IPS DF 4.7 (cell line): ENCODE measurements at regions not wholly inside any gene's neighbourhood (a gene's known extent, or its start where the extent isn't known, plus 50 kb on each side); places are given as distances from the start of the nearest gene placed in this dataset.
"Not testable (repeated sequence)": the region's sequence is repeated elsewhere in the genome, so short reads cannot be mapped to it uniquely, and the experiment has no call there.

ENCODE experiments used
- DNase-seq: peaks from one replicate; pipeline ENCODE4 v3.0.0-alpha.2; 2013; ENCODE audit warnings: low spot score; ENCODE audit errors: extremely low read depth

DNA sequence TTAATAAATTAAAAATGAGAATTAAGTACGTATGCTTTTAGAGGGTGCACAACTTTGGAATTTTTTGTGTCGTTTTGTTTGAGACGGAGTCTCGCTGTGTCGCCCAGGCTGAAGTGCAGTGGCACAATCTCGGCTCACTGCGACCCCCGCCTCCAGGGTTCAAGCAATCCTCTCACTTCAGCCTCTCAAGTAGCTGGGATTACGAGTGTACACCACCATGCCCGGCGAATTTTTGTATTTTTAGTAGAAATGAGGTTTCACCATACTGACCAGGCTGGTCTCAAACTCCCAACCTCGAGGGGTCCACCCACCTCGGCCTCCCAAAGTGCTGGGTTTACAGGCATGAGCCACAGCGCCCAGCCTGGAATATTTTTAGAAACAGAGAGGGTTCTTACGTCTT, 812.4 kb downstream of the TMEM121 start:
- DNase-seq = not testable (repeated sequence)

DNA sequence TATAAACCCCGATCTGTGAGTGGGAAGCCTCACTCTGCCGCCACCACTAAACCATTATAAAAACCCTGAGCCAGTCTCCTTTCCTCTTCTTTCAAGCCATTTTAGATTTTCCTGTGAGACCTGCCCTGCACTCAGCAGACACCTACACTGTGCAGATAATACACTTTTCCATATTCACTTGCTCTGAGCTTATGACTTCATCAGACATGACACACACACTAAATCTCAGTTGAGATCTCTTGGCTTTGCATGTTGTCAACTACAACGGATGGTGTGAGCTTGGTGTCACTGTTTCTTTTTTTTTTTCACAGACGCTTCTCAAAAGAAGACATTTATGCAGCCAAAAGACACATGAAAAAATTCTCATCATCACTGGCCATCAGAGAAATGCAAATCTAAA, 814.3 kb downstream of the TMEM121 start:
- DNase-seq = not testable (repeated sequence)

DNA sequence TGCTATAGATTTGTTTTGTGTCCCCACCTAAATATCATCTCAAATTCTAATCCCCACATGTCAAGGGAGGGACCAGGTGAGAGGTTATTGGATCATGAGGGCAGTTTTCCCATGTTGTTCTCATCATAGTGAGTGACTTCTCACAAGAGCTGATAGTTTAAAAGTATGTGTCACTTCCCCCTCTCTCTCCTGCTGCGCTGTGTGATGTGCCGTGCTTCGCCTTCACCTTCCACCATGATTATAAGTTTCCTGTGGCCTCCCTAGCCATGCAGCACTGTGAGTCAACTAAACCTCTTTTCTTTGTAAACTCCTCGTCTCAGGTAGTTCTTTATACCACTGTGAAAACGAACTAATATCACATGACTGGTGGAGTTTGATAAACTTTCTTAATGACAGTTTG, 814.8 kb downstream of the TMEM121 start:
- DNase-seq = not testable (repeated sequence)

DNA sequence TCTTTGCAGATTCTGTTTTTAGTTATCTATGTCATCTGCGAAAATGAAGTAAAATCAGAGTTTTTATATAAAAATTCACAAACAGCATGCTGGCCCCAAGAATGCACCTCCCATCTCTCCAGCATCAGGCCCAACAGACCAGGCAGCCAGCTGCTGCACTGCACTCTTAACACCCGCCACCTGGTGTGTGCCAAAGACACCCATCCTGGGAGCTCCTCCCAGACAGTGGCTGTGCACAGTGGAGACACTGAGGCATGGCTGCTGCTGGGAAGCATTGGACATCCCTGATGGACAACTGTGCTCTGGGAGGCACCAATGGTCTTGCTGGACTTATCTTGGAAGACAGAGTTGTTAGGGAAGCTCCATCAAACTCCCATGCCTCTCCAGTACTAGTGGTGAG, 817.2 kb downstream of the TMEM121 start:
- no peak for DNase-seq

DNA sequence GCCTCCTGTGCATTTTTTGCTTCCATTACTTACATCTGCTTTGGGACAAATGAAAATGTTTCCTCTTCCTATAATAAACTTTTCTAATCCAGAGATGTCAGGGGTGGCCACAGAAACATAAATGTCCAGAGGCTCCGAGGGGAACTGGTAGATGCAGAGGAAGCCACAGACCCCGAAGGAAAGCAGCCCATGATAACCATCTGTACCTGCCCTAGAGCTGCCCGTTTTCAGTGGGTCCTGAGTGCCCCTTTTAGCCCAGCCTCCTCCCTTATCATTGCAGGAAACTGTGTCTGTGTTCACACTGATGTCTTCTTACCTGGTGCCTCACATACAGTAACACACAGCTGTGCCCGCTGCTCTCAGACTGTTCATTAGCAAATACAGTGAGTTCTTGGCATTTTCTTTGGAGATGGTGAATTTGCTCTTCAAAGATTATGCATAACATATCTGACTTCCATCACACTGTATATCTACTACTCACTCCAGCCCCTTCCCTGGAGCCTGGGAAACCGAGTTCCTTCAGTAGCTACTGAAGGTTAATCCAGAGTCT, 817.8 kb downstream of the TMEM121 start:
- DNase-seq = not testable (repeated sequence)

DNA sequence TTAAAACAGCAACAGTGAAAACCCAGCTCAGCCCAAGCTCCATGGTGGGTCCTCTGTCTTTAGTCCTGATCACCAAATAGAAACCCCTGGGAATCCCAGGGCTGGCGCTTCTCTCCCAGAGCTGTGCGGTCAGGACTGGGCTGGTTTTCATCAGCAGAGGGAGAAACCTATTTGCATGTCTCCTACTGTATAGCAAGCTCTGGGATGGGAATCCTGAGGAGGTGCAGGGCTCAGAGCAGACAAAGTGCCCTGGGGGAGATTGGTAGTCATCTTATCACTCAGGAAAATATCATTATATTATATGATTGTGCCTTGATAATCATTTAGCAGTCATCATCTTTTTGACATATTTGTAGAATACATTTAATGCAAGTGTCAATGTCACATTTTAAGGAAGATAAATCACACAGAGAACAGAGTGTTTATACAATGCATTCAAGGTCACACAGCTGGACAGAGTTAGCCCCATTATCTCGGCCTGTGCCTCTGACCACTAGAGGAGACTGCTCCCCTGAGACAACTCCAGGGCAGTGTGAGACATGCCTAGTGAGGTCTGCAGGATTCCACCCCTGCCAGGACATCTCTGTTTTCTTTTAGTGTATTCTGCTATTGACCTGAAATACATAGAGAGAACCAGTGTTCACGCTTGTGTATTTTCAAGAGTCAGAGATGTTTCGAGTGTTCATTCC, 818.6 kb downstream of the TMEM121 start:
- DNase-seq = not testable (repeated sequence)

DNA sequence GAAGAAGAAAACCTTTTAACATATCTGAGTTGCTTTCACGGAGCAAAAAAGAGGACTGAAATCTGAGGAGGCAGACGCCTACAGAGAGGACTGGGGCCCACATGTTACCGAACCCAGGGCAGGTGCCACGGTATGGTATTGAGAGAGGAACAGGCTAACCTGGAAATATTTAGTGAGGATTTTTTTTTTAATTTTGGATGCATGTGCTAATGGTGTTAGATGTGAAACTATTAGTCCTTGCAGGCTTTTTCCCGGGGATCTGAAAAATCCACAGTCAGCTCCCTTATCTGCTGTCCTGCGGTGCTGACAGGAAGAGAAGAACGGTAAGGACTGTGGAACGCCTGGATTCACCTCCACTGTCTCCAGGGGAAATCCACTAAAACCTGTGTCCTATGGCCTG, 819.7 kb downstream of the TMEM121 start:
- no peak for DNase-seq

DNA sequence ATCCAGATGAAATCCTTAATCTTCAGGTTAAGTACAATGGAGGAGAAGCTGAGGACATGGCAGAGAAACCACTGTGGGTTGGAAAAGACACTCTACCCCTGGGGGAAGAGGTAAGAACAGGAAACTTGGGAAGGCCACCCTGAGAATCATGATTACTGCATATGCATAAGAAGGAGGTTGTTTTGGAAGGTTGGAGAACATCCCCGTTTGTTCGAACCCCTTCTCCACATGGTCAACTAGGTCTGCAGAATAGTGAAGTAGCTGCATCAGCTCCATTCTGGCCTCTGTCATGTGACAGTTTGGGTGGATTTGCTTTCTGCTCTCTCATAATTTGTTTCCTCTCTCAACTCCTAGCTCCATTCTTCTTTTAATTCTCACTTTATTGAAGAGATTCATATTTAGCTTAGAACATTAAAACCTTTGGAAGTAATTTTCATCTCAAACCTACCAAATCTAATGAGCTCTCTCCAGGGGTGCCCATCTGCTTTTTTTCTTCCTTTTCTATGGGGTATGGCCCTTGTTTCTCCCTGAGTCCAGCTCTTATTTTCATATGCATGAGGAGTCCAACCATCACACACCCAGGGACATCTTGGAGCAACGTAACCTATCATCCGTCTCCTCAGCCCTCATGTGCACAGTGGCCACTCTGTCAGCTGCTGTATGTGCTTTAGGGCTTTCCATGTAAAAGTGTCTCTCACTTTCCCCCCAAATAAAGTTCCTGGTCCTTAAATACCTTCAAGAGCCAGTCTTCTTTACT, 820.3 kb downstream of the TMEM121 start:
- no peak for DNase-seq

DNA sequence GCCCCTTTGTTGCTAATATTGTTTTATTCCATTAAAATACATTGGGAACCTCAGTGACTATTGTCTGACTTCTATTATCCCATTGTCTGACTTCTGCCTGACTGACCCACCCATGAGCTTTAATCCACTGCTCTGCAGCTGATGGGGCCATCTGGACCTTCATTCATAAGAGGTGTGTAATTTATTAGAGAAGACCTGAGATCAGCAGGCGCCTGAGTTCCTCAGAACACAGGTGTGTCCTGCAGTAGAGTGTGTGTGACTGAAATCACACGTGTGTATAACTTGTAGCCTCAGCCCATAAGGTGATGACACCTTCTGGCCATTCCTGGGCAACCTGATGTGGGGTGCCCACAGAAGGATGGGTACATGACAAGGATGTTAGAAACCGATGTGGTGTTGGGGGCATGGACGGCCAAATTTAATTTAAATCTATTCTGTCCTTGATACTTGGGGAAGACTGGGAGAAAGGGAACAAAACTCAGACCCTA, 821.0 kb downstream of the TMEM121 start:
- DNase-seq = no peak

DNA sequence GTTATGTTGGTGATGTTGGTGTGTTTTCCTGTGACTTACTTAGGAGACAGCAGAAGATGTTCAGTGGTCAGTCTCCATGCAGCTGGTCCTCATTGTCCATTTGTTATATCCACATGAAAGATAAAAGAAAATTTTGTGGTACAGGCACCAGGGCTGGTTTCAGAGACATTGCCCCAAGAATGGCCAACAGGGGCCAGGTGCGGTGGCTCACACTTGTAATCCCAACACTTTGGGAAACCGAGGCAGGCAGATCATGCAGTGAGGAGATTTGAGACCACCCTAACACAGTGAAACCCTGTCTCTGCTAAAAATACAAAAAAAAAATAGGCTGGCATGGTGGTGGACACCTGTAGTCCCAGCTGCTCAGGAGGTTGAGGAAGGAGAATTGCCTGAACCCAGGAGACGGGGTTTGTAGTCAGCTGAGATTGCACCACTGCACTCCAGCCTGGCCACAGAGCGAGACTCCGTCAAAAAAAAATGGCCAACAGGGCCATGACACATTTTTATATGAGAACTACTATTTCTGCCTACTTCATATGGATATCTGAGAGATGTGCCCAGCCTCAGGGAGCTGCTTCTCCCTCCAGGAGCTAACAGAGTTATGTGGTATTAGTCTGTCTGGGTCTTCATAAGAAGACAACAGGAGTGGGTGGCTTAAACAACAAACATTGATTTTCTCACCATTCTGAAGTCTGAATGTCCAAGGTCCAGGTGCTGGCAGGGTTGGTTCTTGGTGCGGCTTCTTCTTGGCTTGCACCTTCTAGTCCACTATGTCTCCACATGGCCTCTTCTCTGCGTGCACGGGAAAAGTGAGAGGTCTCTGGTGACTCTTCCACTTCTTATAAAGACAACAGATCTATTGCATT, 821.7 kb downstream of the TMEM121 start:
- no peak for DNase-seq

DNA sequence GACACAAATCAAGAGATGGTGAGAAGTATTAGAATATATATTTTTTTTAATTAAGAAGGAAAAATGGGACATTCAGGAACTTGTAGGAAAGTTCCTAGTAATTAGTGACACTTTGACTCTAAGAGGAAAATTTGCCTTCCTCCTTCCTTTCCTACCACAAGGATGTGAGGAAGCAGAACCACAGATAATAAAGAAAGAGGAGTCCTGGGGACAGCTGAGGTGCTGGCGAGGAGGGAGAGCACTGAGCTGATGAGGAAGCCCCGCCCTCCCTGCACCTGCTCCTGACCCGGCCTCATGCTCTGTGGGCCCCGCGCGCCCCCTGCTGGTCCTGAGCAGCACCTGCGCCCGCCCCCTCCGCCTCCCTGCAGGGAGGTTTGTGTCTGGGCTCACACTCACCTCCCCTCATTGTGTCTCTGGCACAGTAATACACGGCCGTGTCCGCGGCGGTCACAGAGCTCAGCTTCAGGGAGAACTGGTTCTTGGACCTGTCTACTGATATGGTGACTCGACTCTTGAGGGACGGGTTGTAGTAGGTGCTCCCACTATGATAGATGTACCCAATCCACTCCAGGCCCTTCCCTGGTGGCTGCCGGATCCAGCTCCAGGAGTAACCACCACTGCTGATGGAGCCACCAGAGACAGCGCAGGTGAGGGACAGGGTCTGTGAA, 822.6 kb downstream of the TMEM121 start:
- DNase-seq = not testable (repeated sequence)

DNA sequence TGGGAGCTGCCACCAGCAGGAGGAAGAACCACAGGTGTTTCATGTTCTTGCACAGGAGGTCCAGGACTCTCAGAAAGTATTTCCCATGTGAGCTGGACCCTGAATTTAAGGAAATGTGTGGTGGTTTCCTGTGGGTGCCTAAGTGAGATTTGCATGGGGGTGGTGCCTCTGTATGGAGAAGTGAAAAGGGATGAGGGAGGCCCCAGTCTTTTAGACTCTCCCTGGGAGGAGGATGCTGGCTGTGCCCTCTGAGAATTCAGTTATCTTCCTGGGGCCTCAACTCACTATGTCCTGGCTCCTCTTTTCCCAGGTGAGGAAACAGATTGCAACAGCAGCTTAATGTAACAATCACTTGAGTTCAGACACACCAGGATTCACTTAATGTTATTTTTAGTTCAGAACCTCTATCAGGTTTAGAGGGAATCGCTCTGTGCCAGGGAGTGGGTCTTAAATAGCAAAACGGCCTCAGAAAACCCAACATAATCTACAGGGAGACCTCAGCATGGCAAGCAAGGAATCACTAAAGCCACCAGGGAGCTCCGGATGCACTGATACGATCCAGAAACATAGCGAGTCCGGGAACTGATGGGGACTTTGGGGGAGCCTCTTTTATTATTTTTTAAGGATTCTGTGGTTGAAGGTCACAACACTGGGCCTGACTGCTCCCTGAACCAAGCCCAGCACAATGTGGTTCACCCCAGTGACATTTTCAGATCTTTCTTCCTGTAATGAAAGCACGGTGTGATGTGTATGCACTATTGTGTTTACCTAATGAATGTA, 823.5 kb downstream of the TMEM121 start:
- DNase-seq = not testable (repeated sequence)

DNA sequence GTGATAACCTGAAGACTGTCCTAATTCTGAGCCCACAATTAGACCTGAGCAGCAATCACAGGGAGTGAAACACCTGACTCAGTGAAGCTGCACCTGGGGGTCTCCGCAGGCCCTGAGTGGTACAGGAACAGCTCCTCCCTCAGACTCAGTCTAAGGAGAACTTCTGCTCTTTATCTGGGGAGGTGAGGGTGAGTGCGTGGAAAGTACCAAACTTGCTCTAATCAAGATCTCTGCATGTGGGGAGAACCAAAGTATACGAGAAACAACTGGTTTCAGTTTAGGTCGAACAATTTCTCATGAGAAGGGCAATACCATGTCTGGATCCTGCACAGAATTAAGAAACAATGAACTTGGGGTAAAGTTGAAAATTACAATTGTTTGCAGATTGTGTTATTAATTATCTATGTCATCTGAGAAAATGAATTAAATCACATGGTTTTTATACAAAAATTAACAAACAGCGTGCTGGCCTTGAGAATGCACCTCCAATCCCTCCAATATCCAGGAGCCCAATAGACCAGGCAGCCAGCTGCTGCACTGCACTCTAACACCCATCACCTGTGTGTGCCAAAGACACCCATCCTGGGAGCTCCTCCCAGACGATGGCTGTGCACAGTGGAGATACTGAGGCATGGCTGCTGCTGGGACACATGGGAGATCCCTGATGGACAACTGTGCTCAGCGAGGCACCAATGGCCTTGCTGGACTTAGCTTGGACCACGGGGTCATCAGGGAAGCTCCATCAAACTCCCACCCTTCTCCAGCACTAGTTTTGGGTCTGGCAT, 828.8 kb downstream of the TMEM121 start:
- DNase-seq = not testable (repeated sequence)

DNA sequence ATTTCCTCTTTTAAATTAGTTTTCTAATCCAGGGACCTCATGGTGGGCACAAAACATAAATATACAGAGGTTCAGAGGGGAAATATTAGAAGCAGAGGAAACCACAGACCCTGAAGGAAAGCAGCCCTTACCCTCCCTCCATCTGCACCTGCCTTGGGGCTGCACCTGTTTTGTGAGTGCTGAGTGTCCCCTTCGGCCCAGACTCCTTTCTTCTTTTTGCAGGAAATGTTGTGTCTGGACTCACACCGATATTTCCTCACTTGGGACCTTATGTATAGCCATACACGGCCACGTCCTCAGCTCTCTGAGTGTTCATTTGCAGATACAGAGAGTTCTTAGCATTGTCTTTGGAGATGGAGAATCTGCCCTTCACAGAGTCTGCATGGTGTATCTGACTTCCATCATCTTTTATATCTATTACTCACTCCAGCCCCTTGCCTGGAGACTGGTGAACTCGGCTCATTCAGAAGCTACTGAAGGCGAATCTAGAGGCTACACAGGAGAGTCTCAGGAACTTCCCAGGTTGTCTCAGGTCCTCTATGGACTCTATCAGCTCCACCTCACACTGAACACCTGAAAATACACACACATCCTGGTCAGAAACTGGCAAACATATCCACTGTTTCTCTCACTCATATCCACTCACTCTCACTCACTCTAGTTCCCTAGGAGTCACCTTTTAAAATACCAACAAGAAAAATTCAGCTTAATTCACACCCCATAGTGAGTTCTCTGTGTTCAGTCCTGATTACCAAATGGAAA, 829.7 kb downstream of the TMEM121 start:
- not testable (repeated sequence) for DNase-seq

DNA sequence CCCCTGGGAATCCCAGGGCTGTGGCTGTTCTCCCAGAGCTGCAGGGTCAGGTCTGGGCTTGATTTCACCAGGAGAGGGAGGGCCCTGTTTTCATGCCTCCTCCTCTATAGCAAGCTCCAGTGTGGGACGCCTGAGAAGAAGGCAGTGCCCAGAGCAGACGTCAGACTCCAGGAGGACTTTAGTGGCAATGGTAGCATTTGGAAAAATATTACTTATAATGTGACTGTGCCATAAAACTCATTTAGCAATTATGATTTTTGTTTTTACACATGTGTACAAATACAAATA, 830.2 kb downstream of the TMEM121 start:
- not testable (repeated sequence) for DNase-seq

DNA sequence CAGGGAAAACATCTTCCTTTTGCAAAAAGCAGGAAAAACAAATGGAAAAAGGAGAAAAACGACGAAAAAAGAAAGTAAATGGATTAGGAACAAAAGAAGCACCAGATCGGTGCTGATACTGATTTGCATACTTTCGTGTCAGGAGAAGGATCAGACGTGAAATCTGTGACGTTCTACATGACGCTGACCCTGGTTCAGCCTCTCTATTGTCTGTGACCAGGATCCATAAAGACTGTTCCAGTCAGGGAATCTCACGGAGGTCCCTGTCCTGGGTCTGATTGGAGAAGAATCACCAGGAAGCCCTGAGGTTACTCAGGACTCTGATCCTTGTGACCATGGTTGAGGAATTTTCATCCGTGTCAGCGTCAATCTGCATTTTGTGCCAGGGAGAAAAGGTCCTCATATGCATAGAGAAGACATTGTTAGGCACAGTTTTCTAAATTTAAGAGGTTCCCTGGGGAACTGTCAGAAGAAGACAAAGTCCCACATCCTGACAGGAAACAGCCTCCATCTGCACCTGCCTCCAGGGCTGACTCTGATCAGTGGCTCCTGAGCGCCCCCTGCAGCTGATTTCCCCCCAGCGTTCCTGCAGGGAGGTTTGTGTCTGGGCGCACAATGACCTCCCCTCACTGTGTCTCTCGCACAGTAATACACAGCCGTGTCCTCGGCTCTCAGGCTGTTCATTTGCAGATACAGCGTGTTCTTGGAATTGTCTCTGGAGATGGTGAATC, 832.9 kb downstream of the TMEM121 start:
- not testable (repeated sequence) for DNase-seq

DNA sequence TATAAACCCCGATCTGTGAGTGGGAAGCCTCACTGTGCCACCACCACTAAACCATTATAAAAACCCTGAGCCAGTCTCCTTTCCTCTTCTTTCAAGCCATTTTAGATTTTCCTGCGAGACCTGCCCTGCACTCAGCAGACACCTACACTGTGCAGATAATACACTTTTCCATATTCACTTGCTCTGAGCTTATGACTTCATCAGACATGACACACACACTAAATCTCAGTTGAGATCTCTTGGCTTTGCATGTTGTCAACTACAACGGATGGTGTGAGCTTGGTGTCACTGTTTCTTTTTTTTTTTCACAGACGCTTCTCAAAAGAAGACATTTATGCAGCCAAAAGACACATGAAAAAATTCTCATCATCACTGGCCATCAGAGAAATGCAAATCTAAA, 839.0 kb downstream of the TMEM121 start:
- not testable (repeated sequence) for DNase-seq

DNA sequence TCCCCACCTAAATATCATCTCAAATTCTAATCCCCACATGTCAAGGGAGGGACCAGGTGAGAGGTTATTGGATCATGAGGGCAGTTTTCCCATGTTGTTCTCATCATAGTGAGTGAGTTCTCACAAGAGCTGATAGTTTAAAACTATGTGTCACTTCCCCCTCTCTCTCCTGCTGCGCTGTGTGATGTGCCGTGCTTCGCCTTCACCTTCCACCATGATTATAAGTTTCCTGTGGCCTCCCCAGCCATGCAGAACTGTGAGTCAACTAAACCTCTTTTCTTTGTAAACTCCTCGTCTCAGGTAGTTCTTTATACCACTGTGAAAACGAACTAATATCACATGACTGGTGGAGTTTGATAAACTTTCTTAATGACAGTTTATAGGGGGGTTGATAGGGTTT, 839.5 kb downstream of the TMEM121 start:
- DNase-seq = not testable (repeated sequence)
